Lung (tissue), 11 donors: ENCODE measurements at regions not wholly inside any gene's neighbourhood (a gene's known extent, or its start where the extent isn't known, plus 50 kb on each side); places are given as distances from the start of the nearest gene placed in this dataset.

Experiments used
- ATAC-seq: fragments of 200-7000 bp; cut with Tn5 transposase; one replicate; pipeline ENCODE4 v1.9.1; 2020; ENCODE audit warnings: moderate number of reproducible peaks; ENCODE audit not compliant: insufficient read depth, low FRiP score
- DNase-seq, 3 donors: peaks; one replicate each; pipeline ENCODE4 v3.0.0-alpha.2; 2013 to 2017
- H3K27ac ChIP-seq, 2 donors: one replicate each; pipeline ENCODE4 v1.5.1; 2013; ENCODE audit warnings: mild to moderate bottlenecking in 2 of 2, moderate library complexity in 2 of 2, control low read depth in 1 of 2, inconsistent platforms in 1 of 2, low read depth in 1 of 2, low read length in 1 of 2
- H3K27me3 ChIP-seq, 3 donors: one replicate each; pipeline ENCODE4 v1.5.1; 2013; ENCODE audit warnings: low read length in 2 of 3; ENCODE audit not compliant: control insufficient read depth in 3 of 3, insufficient read depth in 3 of 3
- H3K36me3 ChIP-seq, 4 donors: one replicate each; pipeline ENCODE4 v1.5.1; 2013; ENCODE audit warnings: low read length in 4 of 4, mild to moderate bottlenecking in 1 of 4, moderate library complexity in 1 of 4; ENCODE audit not compliant: control insufficient read depth in 4 of 4, insufficient read depth in 4 of 4
- H3K4me1 ChIP-seq, 5 donors: one replicate each; pipeline ENCODE4 v1.5.1; 2013; ENCODE audit warnings: low read length in 5 of 5, mild to moderate bottlenecking in 2 of 5, moderate library complexity in 1 of 5; ENCODE audit not compliant: control insufficient read depth in 5 of 5, insufficient read depth in 5 of 5
- H3K4me3 ChIP-seq: one replicate; pipeline ENCODE4 v1.5.1; 2013; ENCODE audit warnings: mild to moderate bottlenecking, control low read depth, moderate library complexity
- H3K9ac ChIP-seq, 2 donors: one replicate each; pipeline ENCODE4 v1.5.1; 2013; ENCODE audit warnings: low read length in 2 of 2, control low read depth in 1 of 2; ENCODE audit not compliant: insufficient read depth in 1 of 2
- H3K9me3 ChIP-seq, 4 donors: one replicate each; pipeline ENCODE4 v1.5.1; 2013; ENCODE audit warnings: low read length in 3 of 4, mild to moderate bottlenecking in 1 of 4, moderate library complexity in 1 of 4; ENCODE audit not compliant: control insufficient read depth in 4 of 4, insufficient read depth in 3 of 4
- CTCF ChIP-seq: IDR thresholded peaks from 2 replicates; pipeline ENCODE4 v1.5.1; 2012; ENCODE audit warnings: mild to moderate bottlenecking; ENCODE audit errors: control extremely low read depth, extremely low read depth
- WGBS, 2 donors: extraction: QIAGEN DNeasy Blood & Tissue Kit; methylation state at CpG; one replicate each; pipeline ENCODE4 v1.1.7; 2013; 5-methylcytosine and 5-hydroxymethylcytosine counted together
- donor health status: control.
- donor health status: control.
- donor health status: Bipolar disorder and iron deficiency.
- donor health status: healthy.
- donor health status: DM: yes; HTN: yes; CAD: no.

- Histone ChIP-seq H3K4me3 (no peak overlapping the region), H3K36me3 (no peaks in the 10 kb centered on the region), H3K9ac (no peak overlapping the region), H3K27ac (no peak overlapping the region), H3K9me3 (peaks cover 0 to 2% (median 0%) of the 10 kb centered on the region in 4 donors), H3K4me1 (peaks cover 2 to 13% (median 10%) of the 10 kb centered on the region in 5 donors), H3K27me3 (no peaks in the 10 kb centered on the region)
- no peak for TF ChIP-seq CTCF
- ATAC-seq (no peak), DNase-seq (no peak)
- WGBS, 2 donors: 74 to 91% methylated on average over 6 of the region's 6 CpGs
These were observed 72.5 kb upstream of the AMPD3 start for GRCh38 chr11:10382518-10382917.

- peak; percentile 40 to 73 (median 40) for DNase-seq
- H3K27me3 ChIP-seq: no peaks in the 10 kb centered on the region
- no peak for ATAC-seq
- peaks cover 0 to 24% (median 16%) of the 10 kb centered on the region in 5 donors for H3K4me1 ChIP-seq
- TF ChIP-seq CTCF: no peak
- H3K27ac ChIP-seq: peak overlapping the region in 1 of 2 donors; percentile 35
- no peak overlapping the region for H3K4me3 ChIP-seq
- 81 to 86% methylated on average over 6 of the region's 6 CpGs for WGBS, 2 donors
- H3K36me3 ChIP-seq: no peaks in the 10 kb centered on the region
- H3K9ac ChIP-seq: no peak overlapping the region
- H3K9me3 ChIP-seq: peaks cover 0 to 2% (median 0%) of the 10 kb centered on the region in 4 donors
These were observed 69.4 kb upstream of the AMPD3 start for GRCh38 chr11:10385696-10386095.

GRCh38 chr11:10386361-10386760 is 68.7 kb upstream of the AMPD3 start:
- WGBS, 2 donors: 64 to 73% methylated on average over 5 of the region's 5 CpGs

More at GRCh38 chr11:10386361-10386760, 68.7 kb upstream of the AMPD3 start:
- Histone ChIP-seq H3K9me3 (peaks cover 0 to 2% (median 0%) of the 10 kb centered on the region in 4 donors), H3K9ac (no peak overlapping the region), H3K27ac (peak overlapping the region in 1 of 2 donors; percentile 54), H3K4me1 (peaks cover 0 to 24% (median 16%) of the 10 kb centered on the region in 5 donors), H3K27me3 (no peaks in the 10 kb centered on the region), H3K36me3 (no peaks in the 10 kb centered on the region), H3K4me3 (no peak overlapping the region)
- no peak for TF ChIP-seq CTCF
- DNase-seq: no peak
- no peak for ATAC-seq
